HG03520 (cell line): ENCODE measurements at regions not wholly inside any gene's neighbourhood (a gene's known extent, or its start where the extent isn't known, plus 50 kb on each side); places are given as distances from the start of the nearest gene placed in this dataset.
"Not testable (repeated sequence)": the region's sequence is repeated elsewhere in the genome, so short reads cannot be mapped to it uniquely, and the experiment has no call there.

Source experiments
- ATAC-seq: cut with Tn5 transposase; IDR thresholded peaks from one replicate; pipeline ENCODE4 v1.9.1; 2021; ENCODE audit warnings: mild to moderate bottlenecking, moderate library complexity; ENCODE audit not compliant: unreplicated experiment

DNA sequence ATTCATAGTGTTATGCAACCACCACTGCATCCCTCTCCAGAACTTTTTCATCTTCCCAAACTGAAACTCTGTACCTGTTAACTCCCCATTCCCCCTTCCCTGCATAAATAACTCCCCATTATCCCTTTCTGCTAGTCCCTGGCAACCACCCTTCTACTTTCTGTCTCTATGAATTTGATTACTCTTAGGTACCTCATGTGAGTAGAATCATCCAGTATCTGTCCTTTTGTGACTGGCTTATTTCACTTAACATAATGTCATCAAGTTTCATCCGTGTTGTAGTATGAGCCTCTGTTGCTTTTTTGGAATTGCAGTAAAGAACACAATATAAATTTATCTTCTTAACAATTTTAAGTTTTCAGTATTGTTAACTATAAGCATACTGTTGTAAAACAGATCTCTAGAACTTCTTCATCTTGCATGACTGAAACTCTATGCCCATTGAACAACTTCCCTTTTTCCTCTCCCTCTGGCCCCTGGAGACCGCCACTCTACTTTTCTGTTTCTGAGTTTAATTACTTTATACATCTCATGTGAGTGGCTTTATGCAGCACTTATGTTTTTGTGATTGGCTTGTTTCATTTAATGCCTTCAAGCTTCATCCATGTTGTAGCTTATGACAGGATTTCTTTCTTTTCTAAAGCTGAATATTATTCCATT, 87.3 kb upstream of the ABCC4 start:
- ATAC-seq, result no peak

- no peak for ATAC-seq
Observed at GRCh38 chr13:95391362-95391761, 90.1 kb upstream of the ABCC4 start.

DNA sequence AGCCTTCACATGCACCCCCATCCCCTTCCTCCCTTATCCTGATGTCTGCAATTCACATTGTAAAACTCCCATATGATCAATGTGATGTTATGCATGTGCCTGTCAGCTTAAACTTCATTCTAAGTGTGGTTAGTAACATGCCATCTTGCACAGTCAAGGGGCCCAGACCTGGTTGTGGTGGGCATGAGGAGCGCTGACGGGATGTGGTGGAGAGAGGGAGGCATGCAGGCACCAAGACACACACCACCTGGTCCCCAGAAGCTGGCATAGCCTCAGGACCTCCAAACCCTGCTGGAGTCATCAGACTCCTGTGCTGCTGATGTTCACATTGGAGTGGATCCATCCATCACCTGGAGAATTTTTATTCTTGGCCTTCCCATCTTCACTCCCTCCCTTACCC, 90.5 kb upstream of the ABCC4 start:
- ATAC-seq, result no peak

DNA sequence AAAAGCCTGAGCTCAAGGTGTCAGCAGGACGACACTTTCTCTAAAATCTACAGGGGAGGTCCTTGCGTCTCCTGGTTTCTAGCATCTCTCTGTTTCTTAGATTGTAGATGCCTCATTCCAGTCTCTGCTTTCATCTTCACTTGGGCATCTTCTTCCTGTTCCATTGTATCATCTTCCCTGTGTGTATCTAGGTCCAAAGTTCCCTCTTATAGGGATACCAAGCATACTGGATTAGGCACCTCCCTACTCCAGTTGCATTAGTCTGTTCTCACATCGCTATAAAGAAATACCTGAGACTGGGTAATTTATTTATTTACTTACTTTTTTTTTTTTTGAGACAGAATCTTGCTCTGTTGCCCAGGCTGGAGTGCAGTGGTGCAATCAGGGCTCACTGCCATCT, 91.3 kb upstream of the ABCC4 start:
- no peak for ATAC-seq

DNA sequence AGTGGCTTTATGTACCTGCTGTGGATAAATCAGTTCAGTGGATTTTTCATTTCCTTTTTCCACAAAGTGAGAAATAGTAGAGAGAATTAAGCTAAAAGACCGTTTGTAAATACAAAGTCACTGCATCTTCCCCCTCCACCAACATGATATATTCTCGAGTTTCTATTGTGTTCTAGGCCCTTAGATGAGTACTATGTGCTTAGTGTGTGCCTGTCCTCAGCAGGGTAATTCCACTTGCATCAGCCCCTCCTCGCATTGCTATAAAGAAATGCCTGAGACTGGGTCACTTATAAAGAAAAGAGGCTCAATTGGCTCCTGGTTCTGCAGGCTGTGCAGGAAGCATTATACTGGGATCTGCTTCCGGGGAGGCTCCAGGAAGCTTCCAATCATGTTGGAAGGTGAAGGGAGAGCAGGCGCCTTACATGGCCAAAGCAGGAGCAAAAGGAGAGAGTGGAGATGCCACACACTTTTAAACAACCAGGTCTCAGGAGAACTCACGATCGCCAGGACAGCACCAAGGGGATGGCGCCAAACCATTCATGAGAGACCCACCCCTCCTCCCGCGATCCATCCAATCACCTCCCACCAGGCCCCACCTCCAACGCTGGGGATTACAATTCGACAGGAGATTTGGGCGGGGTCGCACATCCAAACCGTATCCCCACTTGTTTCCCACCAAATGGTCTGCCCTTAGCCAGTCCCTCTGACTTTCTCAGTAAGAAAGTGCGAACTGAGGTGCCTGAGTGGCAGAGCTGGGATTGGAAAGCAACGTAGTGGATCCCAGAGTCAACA, 102.3 kb upstream of the ABCC4 start:
- ATAC-seq, result peak; percentile 26

GRCh38 chr13:95404141-95404882, 103.1 kb upstream of the ABCC4 start:
- ATAC-seq, result peak; percentile 86

DNA sequence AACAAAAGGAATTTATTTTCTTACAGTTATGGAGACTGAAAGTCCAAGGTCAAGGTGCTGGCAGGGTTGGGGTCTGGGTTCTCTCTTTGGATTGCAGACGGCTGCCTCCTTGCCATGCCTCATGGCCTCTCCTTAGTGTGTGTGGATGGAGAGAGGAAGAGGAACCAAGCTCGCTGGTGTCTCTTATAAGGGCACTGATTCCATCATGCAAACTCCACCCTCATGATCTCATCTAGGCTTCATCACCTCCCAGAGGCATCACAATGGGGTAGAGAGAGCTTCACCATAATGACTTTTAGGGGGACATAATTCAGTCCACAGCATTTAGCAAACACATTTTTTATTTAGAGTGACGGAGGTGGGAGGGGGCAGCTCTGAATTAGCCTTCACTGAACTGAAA, 104.9 kb upstream of the ABCC4 start:
- no peak for ATAC-seq

GRCh38 chr13:95411428-95412040, 110.3 kb upstream of the ABCC4 start:
- no peak for ATAC-seq

DNA sequence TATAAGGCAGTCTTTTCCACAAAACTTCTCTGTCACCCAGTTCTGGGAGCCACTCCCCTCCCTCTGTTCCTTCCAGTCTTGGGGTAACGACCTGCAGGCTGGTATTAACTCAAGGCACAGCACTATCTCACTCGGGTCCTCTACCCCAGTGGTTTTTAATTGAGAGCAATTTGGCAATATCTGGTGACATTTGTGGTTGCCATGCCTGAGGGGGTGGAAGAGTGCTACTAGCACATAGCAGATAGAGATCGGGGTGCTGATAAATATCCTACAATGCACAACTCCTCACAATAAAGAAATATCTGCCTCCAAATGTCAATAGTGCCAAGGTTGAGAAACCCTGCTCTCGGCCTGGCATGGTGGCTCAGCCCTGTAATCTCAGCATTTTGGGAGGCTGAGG, 117.7 kb upstream of the ABCC4 start:
- no peak for ATAC-seq

- ATAC-seq, result peak; percentile 74
Observed at GRCh38 chr13:95420501-95420900, 119.2 kb upstream of the ABCC4 start.

DNA sequence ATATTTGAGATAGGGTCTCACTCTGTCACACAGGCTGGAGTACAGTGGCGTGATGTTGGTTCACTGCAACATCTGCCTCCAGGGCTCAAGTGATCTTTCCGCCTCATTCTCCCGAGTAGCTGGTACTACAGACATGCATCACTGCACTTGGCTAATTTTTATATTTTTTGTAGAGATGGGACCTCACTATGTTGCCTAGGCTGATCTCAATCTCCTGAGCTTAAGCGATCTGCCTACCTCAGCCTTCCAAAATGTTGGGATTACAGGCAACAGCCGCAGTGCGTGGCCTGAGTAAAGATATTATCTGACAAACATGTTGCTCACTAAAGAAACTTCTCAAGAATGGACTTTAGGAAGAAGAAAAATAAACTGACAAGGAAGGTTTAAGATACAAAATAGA, 125.4 kb upstream of the ABCC4 start:
- no peak for ATAC-seq

- not testable (repeated sequence) for ATAC-seq
Observed at GRCh38 chr13:95430525-95430924, 122.0 kb upstream of the CLDN10 start.

- no peak for ATAC-seq
Observed at GRCh38 chr13:95432141-95432540, 120.4 kb upstream of the CLDN10 start.

DNA sequence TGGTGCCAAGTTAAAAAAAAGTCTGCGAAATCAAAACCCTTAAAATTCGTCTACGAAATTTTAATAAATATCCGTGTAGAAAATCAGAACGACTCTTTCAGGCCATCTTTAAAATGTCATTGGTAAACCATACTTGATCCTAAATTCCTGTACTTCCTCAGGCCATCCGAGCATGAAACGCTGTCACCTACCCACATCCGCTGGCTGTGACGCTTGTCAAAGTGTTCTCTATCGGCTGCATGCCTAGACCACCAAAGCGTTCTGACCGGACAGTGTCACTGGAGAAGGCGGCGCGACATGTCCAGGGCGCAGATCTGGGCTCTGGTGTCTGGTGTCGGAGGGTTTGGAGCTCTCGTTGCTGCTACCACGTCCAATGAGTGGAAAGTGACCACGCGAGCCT, 119.0 kb upstream of the CLDN10 start:
- ATAC-seq, result no peak

GRCh38 chr13:95434111-95434510, 118.4 kb upstream of the CLDN10 start:
- ATAC-seq, result no peak

DNA sequence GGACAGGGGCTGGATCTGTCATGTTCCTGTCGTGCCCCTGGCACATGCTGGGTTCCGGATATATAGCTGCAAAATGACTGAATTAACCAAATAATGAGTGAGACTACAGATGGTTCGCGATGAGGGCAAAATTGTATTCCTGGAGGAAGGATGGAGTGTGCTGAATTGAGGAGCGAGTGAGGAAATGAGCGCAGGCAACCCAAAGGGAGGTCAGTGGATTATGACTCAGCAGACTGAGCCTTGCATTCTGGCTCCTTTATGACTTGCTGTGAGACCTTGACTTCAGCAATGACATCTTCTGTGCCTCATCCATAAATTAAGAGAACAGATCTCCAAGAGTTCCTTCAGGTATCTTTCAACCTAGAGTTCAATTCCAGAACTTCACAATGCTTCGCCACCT, 115.0 kb upstream of the CLDN10 start:
- no peak for ATAC-seq

GRCh38 chr13:95438297-95438696, 114.2 kb upstream of the CLDN10 start:
- ATAC-seq, result no peak

DNA sequence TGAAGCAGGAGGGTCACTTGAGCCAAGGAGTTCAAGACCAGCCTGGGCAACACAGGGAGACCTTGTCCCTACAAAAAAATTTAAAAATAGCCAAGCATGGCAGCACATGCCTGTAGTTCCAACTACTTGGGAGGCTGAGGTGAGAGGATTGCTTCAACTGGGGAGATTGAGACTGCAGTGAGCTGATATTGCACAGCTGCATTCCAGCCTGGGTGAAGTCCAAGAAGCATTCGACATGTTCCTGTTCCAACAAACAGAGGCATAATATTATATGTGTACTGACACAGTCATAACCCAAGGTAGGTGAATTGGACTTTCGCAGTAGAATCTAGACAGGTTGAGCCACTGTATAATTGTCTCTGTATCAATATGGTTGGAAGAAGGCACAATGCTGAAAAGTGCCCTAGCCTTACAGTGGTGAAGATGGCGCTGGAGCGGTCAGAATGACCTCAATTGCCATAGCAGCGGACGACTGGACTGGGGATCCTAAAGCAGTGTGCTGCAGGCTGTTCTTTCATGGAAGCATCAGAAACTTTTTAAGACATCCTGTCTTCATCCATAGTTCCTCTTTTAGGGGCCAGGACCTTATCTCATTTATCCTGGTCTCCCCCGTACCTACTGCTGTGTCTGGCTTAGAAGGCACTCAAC, 112.0 kb upstream of the CLDN10 start:
- no peak for ATAC-seq

DNA sequence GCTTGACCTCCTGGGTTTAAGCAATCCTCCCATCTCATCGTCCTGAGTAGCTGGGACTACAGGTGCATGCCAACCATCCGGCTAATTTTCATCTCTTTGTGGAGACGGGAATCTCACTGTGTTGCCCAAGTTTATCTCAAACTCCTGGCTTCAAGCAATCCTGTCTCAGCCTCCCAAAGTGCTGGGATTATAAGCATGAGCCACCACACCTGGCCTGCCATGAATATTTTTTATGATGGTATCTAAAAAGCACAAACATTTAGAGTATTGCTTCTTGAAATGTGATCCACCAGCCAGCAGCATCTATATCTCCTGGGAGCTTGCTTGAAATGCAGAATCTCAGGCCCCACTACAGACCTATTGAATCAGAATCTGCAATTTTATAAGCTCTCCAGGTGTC, 111.2 kb upstream of the CLDN10 start:
- ATAC-seq, result no peak

- ATAC-seq, result no peak
Observed at GRCh38 chr13:95444006-95444730, 108.4 kb upstream of the CLDN10 start.
